ENCODE measurements at regions not wholly inside any gene's neighbourhood (a gene's known extent, or its start where the extent isn't known, plus 50 kb on each side); places are given as distances from the start of the nearest gene placed in this dataset.
"Not testable (repeated sequence)": the region's sequence is repeated elsewhere in the genome, so short reads cannot be mapped to it uniquely, and the experiment has no call there.

GRCh38 chr17:63221939-63222338 is 224.2 kb downstream of the CYB561 start:
- peaks cover 2% of the 10 kb centered on the region for H3K9me3 Mint-ChIP-seq (ENCODE audit: unreplicated experiment)
- no peak overlapping the region for H3K4me3 Mint-ChIP-seq (ENCODE audit: unreplicated experiment)
- H3K4me1 Mint-ChIP-seq (ENCODE audit: low read depth, unreplicated experiment) = no peaks in the 10 kb centered on the region
- no peak for DNase-seq
- no peaks in the 10 kb centered on the region for H3K27me3 Mint-ChIP-seq (ENCODE audit: unreplicated experiment)
- peaks cover 5% of the 10 kb centered on the region for H3K36me3 Mint-ChIP-seq (ENCODE audit: unreplicated experiment)
- no peak overlapping the region for H3K27ac Mint-ChIP-seq (ENCODE audit: unreplicated experiment)
- TF ChIP-seq, protein P1, sequence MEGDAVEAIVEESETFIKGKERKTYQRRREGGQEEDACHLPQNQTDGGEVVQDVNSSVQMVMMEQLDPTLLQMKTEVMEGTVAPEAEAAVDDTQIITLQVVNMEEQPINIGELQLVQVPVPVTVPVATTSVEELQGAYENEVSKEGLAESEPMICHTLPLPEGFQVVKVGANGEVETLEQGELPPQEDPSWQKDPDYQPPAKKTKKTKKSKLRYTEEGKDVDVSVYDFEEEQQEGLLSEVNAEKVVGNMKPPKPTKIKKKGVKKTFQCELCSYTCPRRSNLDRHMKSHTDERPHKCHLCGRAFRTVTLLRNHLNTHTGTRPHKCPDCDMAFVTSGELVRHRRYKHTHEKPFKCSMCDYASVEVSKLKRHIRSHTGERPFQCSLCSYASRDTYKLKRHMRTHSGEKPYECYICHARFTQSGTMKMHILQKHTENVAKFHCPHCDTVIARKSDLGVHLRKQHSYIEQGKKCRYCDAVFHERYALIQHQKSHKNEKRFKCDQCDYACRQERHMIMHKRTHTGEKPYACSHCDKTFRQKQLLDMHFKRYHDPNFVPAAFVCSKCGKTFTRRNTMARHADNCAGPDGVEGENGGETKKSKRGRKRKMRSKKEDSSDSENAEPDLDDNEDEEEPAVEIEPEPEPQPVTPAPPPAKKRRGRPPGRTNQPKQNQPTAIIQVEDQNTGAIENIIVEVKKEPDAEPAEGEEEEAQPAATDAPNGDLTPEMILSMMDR (IDR thresholded peaks at IDR 0.05; ENCODE audit: partially characterized antibody, unreplicated experiment) = no peak

DNA sequence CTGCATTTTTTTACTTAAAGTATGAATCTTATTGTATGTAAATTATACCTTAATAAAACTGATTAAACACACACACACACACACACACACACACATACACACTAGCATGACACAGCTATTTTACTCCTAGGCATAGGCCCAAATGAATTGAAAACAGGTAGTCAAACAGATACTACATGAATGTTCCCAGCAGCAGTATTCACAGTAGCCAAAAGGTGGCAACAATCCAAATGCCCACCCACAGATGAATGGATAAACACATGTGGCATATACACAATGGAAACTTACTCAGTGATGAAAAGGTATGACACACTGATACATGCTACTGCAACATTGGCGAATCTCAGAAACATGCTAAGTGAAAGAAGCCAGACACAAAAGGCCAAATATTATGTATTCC is 223.5 kb downstream of the CYB561 start:
- Mint-ChIP-seq H3K9me3 (ENCODE audit: unreplicated experiment) (peaks cover 2% of the 10 kb centered on the region), H3K4me3 (ENCODE audit: unreplicated experiment) (no peak overlapping the region), H3K27me3 (ENCODE audit: unreplicated experiment) (no peaks in the 10 kb centered on the region), H3K4me1 (ENCODE audit: low read depth, unreplicated experiment) (no peaks in the 10 kb centered on the region), H3K36me3 (ENCODE audit: unreplicated experiment) (peaks cover 5% of the 10 kb centered on the region), H3K27ac (ENCODE audit: unreplicated experiment) (no peak overlapping the region)
- TF ChIP-seq, protein P1 (IDR thresholded peaks at IDR 0.05; ENCODE audit: partially characterized antibody, unreplicated experiment) = no peak
- DNase-seq = no peak

DNA sequence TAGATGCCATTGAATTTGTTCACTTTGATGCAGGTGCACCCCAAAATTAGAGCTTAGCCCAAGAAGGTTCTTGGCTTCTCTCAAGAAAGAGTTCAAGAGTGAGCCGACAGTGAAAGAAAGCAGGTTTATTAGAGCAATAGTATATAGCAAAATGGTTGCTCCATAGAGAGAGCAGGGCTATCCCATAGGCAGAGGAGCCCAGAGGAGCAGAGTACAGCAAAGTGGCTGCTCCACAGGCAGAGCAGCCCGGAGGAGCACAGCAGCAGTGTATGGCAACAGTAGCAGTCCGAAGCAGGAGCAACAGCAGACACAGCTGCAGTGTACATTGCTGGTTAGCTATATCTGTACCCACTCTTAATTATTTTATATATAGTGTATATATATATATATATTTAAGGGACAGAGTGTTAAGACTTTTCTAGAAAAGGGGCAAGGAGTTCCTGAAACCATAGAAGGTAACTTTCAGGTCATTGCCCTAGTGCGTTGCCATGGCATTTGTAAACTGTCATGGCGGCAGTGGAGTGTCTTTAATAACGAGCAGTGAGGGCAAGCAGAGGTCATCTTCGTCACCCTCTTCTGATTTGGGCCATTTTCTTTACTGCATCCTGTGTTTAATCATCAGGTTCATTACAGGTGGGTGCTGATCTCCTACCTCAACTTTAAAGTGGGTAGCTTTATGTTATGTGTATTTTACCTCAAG is 222.7 kb downstream of the CYB561 start:
- Mint-ChIP-seq H3K27me3 (ENCODE audit: unreplicated experiment) (no peaks in the 10 kb centered on the region), H3K27ac (ENCODE audit: unreplicated experiment) (no peak overlapping the region), H3K9me3 (ENCODE audit: unreplicated experiment) (peaks cover 2% of the 10 kb centered on the region), H3K4me1 (ENCODE audit: low read depth, unreplicated experiment) (no peaks in the 10 kb centered on the region), H3K4me3 (ENCODE audit: unreplicated experiment) (no peak overlapping the region), H3K36me3 (ENCODE audit: unreplicated experiment) (peaks cover 8% of the 10 kb centered on the region)
- TF ChIP-seq, protein P1 (IDR thresholded peaks at IDR 0.05; ENCODE audit: partially characterized antibody, unreplicated experiment) = no peak
- DNase-seq = no peak

- Mint-ChIP-seq H3K36me3 (ENCODE audit: unreplicated experiment) (peaks cover 10% of the 10 kb centered on the region), H3K4me3 (ENCODE audit: unreplicated experiment) (no peak overlapping the region), H3K9me3 (ENCODE audit: unreplicated experiment) (peaks cover 4% of the 10 kb centered on the region), H3K27me3 (ENCODE audit: unreplicated experiment) (peaks cover 2% of the 10 kb centered on the region), H3K27ac (ENCODE audit: unreplicated experiment) (no peak overlapping the region), H3K4me1 (ENCODE audit: low read depth, unreplicated experiment) (no peaks in the 10 kb centered on the region)
- TF ChIP-seq, protein P1 (IDR thresholded peaks at IDR 0.05; ENCODE audit: partially characterized antibody, unreplicated experiment) = no peak
- no peak for DNase-seq
Observed at GRCh38 chr17:63224644-63225043, 221.5 kb downstream of the CYB561 start.

DNA sequence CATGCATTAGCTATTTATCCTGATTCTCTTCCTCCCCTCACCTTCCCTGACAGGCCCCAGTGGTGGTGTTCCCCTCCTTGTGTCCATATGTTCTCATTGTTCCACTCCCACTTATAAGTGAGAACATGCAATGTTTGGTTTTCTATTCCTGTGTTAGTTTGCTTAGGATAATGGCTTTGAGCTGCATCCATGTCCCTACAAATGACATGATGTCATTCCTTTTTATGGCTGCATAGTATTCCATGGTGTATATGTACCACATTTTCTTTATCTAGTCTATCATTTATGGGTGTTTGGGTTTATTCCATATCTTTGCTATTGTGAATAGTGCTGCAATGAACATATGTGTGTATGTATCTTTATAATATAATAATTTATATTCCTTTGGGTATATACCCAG is 219.4 kb downstream of the CYB561 start:
- Mint-ChIP-seq H3K36me3 (ENCODE audit: unreplicated experiment) (peaks cover 28% of the 10 kb centered on the region), H3K9me3 (ENCODE audit: unreplicated experiment) (peaks cover 13% of the 10 kb centered on the region)
- not testable (repeated sequence) for H3K4me1 Mint-ChIP-seq (ENCODE audit: low read depth, unreplicated experiment); DNase-seq; H3K4me3 Mint-ChIP-seq (ENCODE audit: unreplicated experiment); H3K27ac Mint-ChIP-seq (ENCODE audit: unreplicated experiment); H3K27me3 Mint-ChIP-seq (ENCODE audit: unreplicated experiment)

DNA sequence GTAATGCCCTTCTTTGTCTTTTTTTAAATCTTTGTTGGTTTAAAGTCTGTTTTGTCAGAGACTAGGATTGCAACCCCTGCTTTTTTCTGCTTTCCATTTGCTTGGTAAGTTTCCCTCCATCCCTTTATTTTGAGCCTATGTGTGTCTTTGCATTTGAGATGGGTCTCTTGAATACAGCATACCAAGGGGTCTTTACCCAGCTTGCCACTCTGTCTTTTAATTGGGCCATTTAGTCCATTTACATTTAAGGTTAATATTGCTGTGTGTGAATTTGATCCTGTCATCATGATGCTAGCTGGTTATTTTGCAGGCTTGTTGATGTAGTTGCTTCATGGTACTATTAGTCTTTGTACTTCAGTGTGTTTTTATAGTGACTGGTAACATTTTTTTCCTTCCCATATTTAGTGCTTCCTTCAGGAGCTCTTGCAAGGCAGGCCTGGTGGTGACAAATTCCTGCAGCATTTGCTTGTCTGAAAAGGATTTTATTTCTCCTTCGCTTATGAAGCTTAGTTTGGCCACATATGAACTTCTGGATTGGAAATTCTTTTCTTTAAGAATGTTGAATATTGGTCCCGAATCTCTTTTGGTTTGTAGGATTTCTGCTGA is 215.0 kb downstream of the CYB561 start:
- not testable (repeated sequence) for DNase-seq; H3K27ac Mint-ChIP-seq (ENCODE audit: unreplicated experiment); H3K4me3 Mint-ChIP-seq (ENCODE audit: unreplicated experiment); H3K4me1 Mint-ChIP-seq (ENCODE audit: low read depth, unreplicated experiment); H3K27me3 Mint-ChIP-seq (ENCODE audit: unreplicated experiment)
- Mint-ChIP-seq H3K9me3 (ENCODE audit: unreplicated experiment) (peaks cover 16% of the 10 kb centered on the region), H3K36me3 (ENCODE audit: unreplicated experiment) (peaks cover 42% of the 10 kb centered on the region)

Measured in glutamatergic neuron (in vitro differentiated cells).